GM13976 (cell line): ENCODE measurements at regions not wholly inside any gene's neighbourhood (a gene's known extent, or its start where the extent isn't known, plus 50 kb on each side); places are given as distances from the start of the nearest gene placed in this dataset.

ENCODE experiments used
- DNase-seq: peaks from one replicate; pipeline ENCODE4 v3.0.0; 2012; ENCODE audit warnings: low spot score
- CTCF ChIP-seq: IDR thresholded peaks from 2 replicates; pipeline ENCODE4 v1.5.1; 2012; ENCODE audit warnings: borderline replicate concordance, mild to moderate bottlenecking; ENCODE audit not compliant: insufficient read depth; ENCODE audit errors: extremely low read depth, missing control alignments, control extremely low read depth
- in situ Hi-C: fragments of 300-500 bp; cut with MboI; formaldehyde crosslinking; loops from one replicate; pipeline ENCODE4 v1.12.0; 2022; ENCODE audit warnings: low sequenced_read_pairs, mixed read lengths, inconsistent platforms; ENCODE audit not compliant: unreplicated experiment

- no peak for DNase-seq
- in situ Hi-C loops, result no loop called here
- no peak for TF ChIP-seq CTCF
Observed at GRCh38 chr17:55873017-55873758, 122.3 kb downstream of the PCTP start.

- no peak for TF ChIP-seq CTCF
- in situ Hi-C loops, result no loop called here
- DNase-seq, result no peak
Observed at GRCh38 chr17:55883149-55883548, 132.3 kb downstream of the PCTP start.

- DNase-seq, result no peak
- no peak for TF ChIP-seq CTCF
- in situ Hi-C loops, result no loop called here
Observed at GRCh38 chr17:55887531-55887930, 136.7 kb downstream of the PCTP start.

GRCh38 chr17:55889271-55889670 is 138.4 kb downstream of the PCTP start:
- DNase-seq, result no peak
- in situ Hi-C loops, result no loop called here
- no peak for TF ChIP-seq CTCF

- in situ Hi-C loops, result no loop called here
- DNase-seq, result no peak
- no peak for TF ChIP-seq CTCF
Observed at GRCh38 chr17:55895112-55895759, 144.4 kb downstream of the PCTP start.

- in situ Hi-C loops, result no loop called here
- TF ChIP-seq CTCF, result no peak
Observed at GRCh38 chr17:55897301-55897700, 146.4 kb downstream of the PCTP start.

More at GRCh38 chr17:55897301-55897700, 146.4 kb downstream of the PCTP start:
- no peak for DNase-seq
